HG03135 (cell line): ENCODE measurements at regions not wholly inside any gene's neighbourhood (a gene's known extent, or its start where the extent isn't known, plus 50 kb on each side); places are given as distances from the start of the nearest gene placed in this dataset.
"Not testable (repeated sequence)": the region's sequence is repeated elsewhere in the genome, so short reads cannot be mapped to it uniquely, and the experiment has no call there.

Experiments used
- ATAC-seq: cut with Tn5 transposase; IDR thresholded peaks from one replicate; pipeline ENCODE4 v1.9.1; 2021; ENCODE audit warnings: mild to moderate bottlenecking, moderate library complexity; ENCODE audit not compliant: unreplicated experiment

DNA sequence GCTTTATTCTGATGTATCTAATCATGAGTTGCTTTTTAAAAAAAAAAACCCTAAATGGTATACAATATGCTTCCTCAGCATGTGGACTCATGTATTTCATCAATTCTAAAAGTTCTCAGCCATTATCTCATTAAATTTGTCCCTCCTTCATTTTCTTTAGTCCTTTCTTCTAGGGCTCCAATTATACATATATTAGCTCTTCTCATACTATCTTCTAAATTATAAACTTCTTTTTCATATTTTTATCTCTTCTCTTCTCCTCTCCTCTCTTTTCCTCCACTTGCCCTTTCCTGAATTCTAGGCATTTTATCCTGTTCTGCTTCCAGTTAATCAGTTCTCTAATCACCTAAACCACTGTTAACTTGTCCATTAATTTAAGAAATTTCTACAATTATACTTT lies 55.0 kb upstream of the IL33 start:
- ATAC-seq = no peak

DNA sequence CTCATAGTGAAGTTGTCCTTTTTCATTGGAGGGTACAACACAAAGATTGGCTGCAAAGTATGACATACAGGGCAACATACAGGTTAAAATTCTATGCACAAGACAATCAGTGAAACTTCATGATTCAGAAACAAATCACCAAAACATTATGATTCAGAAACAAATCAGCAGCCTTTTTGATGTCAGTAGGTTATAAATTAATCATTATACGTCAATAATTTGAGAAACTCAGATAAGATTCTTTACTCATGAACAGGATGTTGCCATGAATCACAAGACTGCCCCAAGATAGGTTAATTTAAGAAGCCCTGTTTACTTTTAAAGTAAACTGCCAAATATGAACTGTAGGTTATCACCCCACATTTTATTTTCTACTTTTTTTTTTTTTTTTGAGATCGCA lies 62.2 kb upstream of the IL33 start:
- ATAC-seq = no peak

DNA sequence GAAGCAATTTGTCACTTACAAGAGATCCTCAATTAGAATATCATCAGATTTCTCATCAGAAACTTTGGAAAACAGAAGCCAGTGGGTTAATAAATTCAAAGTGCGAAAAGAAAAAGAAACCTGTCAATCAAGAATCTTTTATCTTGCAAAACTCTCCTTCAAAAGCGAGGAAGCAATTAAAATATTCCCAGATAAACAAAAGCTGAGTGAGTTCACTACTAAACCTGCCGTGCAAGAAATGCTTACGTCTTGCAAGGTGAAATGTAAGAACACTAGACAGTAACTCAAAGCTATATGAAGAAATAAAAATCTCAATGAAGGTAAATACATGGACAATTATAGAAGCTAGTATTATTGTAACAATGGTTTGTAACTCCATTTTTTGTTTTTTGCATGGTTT lies 62.8 kb upstream of the IL33 start:
- ATAC-seq = no peak

DNA sequence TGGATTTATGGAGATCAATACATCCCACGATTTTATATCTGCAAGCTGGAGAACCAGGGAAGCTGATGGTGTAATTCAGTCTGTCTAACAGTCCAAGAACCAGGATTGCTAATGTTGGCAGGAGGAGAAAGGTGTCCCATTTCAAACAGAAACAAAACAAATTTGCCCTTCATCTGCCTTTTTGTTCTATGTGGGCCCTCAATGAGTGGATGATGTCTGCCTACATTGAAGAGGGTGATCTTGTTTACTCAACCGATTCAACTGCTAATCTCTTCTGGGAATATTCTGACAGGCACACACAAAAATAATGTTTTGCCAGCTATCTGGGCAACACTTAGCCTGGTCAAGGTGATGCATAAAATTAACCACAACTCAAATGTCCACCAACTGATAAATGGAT lies 65.1 kb upstream of the IL33 start:
- ATAC-seq = no peak

DNA sequence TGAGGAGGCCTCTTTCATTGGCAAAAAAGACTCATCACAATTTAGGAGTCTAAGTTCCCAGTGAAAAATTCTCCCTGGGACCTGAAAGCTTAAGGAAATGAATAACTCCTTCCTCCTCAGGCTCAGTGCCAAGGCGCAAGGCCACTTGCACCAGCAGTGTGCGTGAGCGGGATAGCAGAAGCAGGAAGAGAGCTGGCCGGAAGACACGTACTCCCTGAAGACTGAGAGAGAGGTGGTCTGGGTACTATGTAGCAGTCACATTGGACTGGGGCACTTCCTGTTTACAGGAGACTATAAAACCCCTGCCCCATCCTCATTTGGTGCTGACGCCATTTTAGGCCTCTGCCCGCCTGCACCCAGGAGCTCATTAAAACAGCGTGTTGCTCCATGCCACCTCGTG lies 66.3 kb upstream of the IL33 start:
- no peak for ATAC-seq

DNA sequence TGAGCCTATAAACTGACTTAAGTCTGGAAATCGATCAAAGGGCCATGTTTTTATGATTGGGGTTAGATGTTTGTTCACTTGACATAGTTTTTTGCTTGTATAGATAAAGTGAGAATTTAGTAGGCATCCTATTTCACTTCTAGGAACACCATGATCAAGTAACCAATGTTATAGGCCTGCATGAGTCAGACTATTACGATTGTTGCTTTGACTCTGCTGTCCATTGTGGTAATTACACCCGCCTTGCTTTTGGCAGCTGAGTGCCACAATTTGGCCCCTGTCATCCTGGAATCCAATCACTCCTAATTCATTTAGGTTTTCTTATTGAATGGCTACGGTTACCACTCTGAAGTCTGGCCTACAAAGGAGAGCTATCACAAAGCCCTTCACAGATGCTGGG lies 67.8 kb upstream of the IL33 start:
- no peak for ATAC-seq

DNA sequence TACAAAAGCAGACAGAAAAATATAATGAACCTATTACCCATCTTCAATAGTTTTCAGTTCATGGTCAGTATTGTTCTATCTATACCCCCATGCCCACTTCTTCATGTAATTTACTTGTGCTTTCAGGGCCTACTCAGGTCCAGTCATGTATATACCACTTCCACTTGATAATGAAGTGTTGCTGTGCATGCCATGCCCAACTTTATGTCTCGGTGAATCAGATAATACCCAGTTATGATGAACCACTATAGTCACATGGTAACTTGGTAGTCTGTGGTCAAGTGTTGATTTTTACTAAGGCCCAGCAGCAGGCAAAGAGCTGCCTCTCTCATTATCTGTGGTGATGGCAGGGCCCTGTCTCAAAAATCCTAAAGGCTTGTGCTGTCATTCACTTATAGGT lies 70.7 kb upstream of the IL33 start:
- ATAC-seq = no peak

DNA sequence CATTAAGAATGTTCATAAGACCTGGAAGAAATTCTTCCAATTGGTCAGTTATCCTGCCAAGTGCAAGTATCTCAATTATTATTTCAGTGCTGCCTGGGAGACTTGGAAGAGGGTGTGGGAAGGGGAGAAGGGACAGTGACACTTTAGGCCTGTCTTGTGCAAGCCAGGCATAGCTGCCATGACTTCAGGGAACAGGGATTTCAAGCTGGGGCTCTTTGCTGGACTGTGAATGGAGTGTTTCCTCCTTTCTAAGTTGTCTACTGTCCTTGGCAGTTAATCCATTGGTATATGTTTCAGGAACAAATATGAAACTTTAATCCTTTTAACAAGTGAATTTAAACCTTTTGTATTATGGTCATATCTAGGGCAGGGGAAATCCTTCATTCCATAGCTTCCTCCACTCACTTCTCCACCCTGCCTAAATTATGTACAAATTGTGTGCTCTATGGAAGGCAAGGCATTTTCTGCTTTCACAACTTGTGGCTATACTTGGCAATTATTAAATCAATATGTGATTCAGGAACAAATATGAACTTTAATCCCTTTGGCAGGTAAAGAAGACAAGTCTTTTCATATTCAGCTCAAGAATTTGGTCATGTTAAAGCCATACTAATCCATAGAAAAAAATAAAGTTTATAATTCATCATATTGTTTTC lies 72.7 kb upstream of the IL33 start:
- ATAC-seq = no peak

DNA sequence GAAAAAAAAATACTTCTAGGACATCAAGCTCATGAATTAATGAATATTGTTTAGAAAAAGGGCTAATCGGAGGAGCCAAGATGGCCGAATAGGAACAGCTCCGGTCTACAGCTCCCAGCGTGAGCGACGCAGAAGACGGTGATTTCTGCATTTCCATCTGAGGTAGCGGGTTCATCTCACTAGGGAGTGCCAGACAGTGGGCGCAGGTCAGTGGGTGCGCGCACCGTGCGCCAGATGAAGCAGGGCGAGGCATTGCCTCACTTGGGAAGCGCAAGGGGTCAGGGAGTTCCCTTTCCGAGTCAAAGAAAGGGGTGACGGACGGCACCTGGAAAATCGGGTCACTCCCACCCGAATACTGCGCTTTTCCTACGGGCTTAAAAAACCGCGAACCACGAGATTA lies 79.8 kb upstream of the IL33 start:
- ATAC-seq = not testable (repeated sequence)

DNA sequence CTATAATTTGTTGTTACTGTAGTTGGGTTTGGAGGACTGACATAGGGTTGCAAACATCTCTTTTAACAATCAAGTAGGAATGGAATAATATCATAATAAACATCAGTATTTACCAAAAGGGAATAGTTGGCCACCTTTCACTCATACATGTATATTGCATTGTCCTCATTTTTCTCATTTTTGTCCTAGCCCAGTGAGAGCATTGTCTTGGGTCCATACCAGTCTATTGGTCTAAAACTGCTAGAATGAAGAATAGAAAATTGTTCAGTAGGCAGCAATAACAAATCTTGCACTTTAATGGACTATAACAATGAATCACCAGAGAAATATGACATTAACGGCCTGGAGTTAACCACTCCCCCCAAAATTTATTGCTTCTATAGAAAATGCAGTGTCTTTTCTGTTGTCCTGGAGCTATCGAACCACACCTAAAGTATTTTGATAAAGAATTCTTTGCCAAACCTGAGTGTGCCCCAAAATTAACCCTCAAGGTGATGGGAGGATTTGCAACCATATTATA lies 80.9 kb upstream of the IL33 start:
- no peak for ATAC-seq

DNA sequence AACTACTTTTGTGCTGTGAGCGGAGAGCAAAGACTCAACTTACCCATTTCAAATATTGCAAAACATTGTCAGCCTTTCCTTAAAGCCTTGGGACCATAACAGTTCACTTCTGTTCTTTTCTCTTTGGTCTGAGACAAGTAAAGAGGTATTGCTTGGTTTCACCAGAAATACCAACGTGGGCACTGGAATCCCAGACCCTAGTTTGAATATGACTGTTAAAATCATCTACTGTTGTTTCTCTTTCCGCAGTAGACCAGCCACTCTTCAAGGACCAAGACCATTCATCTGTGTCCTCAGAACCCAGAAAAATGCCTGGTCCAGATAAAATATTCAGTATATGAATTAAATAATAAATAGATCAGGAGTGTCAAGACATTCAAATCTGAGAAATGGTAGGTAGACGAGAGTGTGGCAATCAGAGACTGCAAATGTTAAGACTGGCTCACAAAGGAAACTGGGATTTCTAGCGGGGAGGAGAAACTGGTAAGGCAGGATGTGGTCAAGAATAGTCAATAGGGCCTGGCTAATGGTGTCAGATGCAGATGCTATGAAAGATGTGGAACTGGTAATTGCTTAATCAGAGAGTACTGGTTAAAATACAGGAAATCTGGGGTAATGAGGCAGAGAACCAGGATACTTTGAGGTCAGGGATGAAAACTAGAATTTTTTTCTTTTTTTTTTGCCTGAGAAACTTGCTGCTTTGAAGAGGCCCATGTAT lies 82.1 kb upstream of the IL33 start:
- peak; percentile 83 for ATAC-seq

DNA sequence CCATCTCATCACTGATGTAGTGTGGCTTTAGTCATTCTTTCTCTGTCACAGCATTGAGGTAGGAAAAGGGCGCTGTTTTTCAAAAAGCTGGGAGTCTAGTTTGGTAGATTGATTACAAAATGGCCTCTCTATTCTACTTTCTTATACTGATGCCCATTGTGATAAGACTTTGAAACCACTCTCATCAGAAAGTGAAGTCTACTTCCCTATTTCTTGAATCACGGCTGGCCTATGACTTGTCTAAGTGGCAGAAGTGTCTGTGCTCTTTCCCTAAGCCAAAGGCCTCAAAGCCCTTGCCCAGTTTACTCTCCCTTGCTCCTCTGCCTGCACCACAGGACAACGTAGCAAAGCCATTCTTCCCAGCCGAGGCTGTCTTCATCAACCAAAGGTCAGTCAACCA lies 83.0 kb upstream of the IL33 start:
- ATAC-seq = no peak

DNA sequence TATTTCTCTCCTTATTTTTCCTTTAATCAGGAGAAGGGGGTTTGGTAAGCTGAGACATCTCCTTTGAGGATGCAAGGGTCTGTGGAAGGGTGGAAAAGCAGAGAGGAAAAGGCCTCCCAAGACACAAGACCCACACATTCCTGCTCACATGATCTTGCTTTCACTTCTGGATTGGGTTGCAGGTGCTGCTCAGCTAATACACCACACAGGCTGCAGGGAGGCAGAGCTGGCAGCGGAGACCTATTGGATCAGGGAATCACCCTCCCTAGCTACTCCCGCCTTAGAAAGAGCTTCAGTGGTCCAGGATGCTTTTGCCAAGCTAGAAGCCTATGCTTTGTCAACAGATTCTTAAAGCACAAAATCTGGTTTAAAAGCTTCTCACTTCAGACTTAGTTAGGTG lies 87.6 kb upstream of the IL33 start:
- no peak for ATAC-seq

DNA sequence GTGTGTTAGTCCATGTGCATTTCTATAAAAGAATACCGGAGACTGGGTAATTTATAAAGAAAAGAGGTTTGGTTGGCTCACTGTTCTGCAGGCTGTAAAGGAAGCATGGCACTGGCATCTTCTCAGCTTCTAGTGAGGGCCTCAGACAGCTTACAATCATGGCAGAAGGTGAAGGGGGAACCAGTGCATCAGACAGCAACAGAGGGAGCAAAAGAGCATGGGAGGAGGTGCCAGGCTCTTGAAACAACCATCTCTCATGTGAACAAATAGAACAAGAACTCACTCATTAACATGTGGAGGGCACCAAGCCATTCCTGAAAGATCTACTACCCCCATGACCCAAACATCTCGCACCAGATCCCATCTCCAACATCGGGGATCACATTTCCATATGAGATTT lies 89.2 kb upstream of the IL33 start:
- no peak for ATAC-seq

DNA sequence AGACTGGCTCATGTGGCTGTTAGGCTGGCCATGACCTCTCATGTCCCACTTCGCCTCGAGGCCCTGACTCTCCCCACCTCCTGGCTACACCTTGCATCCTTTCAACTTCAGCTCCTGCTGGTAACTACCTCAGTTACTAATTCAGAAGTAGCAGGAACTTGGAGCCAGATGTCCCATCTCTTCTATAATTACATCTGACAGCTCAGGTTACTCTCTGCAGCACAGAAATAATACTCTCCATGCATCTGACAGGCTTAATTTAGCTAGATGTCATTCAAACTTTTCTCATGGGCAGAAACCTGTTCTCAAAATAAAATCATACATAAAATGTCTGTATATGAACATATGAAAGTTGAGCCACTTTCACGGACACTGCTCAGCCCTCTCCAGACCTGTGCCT lies 92.2 kb upstream of the IL33 start:
- ATAC-seq = no peak

DNA sequence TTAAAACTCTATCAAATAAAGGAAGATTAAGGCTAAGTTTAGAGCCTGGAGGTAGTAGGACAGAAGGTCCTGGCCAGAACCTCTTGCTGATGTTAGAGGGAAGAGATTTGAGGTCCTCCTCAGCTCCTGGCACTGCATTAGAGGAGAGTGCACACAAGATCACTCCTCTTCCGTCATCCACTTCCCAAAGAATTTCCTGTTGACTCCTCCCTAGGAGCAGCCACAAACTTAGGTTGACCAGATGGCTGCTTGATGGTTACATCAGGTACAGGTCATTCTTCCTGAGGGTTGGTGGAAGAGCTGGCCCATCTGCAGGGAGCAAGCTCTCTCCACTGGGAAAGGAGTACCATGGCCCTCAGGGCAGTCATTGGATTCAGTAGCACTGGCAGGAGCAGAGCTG lies 93.9 kb upstream of the IL33 start:
- no peak for ATAC-seq

DNA sequence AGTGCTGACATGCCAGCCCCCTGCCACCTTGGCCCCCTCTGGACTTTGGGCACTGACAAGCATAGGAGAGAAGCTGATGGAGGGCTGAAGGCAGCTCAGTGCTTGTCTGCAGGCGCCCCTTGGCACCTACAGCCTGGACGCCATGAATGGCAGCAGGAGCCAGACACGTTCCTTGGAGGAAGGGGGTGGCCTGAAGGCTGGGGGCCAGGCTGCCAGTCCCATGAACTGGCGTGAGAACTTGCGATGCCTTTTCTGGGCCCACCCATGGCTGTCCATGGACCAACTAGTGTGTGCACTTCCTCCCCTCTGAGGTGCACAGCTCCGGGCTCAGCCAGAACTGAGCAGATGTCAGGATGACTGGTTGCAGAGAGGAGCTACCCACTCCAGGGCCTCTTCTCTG lies 99.0 kb upstream of the RANBP6 start:
- ATAC-seq = no peak

DNA sequence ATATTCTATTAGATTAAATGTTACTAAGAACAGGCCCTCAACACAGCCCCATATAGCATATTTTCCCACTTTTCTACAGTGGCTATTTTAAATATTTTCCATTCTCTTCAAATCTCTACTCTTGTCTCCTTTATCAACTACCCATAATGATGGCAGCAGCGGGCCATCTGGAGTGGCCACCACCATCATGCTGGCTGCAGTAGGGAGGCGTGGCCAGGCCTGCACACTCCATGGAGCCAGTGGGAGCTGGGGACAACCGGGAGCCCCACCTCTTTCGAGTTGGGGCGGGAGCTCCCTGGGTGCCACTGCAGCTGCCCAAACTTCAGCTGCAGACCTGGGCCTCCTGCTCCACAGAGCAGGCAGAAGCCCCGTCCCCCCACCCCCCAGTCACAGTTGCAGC lies 98.4 kb upstream of the RANBP6 start:
- no peak for ATAC-seq

DNA sequence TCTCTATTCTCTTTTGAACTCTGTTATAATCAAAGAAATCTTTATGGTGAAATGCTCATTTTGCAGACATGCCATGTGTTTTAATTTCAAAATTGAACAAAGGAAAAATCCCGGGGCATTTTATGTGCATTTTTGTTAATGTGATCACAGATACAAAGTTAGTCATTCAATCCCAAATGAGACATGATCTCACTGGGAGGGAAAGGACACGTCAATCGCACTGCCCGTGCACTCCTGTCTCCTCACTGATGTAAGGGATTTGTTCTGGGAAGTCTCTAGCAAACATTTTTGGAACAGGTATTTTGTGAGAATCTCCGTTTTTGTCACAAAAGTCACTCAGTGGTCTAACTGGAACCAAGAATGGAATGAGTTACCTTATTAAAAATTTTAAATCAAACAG lies 97.9 kb upstream of the RANBP6 start:
- no peak for ATAC-seq

DNA sequence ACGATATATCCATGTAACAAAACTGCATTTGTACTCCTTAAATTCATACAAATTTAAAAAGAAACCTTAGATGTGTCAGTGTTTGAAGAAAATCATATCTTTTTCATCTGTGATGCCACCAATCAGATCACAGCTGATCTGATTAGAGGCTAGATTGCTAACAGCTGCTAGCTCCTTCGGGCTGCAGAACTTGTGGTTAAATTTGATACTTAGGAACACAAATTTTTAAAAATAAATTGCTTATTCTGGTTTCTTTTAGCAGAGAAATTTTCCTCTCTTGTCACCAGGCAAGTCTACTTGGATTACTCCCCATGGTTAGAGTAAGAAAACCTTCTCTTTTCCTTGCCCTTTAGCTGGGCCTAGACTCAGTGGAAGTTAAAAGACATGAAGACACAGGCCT lies 94.6 kb upstream of the RANBP6 start:
- ATAC-seq = no peak

DNA sequence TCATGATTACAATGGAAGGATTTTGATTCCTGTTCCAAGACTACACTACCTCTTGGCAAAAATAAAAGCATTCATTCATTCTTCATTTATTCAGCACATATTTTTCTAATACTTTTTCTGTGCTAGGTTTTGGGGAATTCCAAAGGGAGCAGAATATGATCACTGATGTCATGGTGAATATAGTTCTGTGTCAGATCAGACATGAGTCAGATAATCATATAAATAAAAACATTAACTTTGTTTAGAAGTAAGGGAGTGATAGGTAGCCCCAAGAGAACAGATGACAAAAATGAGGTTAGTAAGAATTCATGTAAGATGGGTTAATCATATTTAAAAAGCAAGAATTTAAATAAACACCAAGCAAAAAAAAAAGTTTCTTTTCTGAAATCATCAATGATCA lies 94.1 kb upstream of the RANBP6 start:
- no peak for ATAC-seq

DNA sequence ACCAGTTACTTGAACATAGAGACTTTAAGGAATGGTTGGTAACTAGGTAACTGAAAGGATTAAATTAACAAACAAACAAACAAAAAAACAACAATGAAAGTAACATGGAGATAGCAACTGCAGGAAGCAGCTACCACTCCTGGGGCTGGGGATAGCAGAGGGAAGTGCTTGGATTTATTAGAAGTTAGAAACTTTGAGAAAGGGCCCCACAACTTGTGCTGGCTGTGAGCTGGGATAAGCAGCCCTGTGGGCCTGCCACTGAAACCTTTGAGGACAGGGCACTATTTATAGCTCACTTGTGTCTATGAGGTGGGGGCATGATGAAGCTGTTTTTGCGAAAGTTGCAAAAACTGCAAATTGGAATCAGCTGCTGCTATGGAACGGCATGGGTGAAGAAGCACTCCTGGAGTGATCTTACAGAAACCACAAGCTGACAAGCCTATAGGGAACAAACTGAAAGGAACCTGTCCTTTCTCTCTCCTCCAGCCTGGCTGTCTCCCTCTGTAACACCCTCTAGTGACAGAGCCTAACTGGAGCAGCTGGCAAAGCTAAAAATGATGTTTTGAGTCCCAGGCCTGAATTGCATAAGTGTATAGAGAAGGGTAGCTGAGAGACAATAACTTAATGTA lies 91.4 kb upstream of the RANBP6 start:
- ATAC-seq = peak; percentile 63
